GM23338 (cell line): ENCODE measurements at regions not wholly inside any gene's neighbourhood (a gene's known extent, or its start where the extent isn't known, plus 50 kb on each side); places are given as distances from the start of the nearest gene placed in this dataset.

Experiments
- ATAC-seq: fragments of 200-7000 bp; cut with Tn5 transposase; 3 replicates; pipeline ENCODE4 v1.9.1; 2020
- DNase-seq: peaks from one replicate; pipeline ENCODE4 v3.0.0-alpha.2; 2015; ENCODE audit warnings: low spot score
- H2AFZ ChIP-seq: fragments of 200-600 bp; sonication (generic); 2 replicates; pipeline ENCODE4 v1.8.0; 2016; ENCODE audit warnings: antibody characterized with exemption, mild to moderate bottlenecking, moderate library complexity
- H3F3A ChIP-seq: fragments of 200-600 bp; sonication (generic); replicated peaks from 2 replicates; pipeline ENCODE4 v1.8.0; 2017; ENCODE audit warnings: antibody characterized with exemption, mixed run types, low read depth
- H3K27ac ChIP-seq: fragments of 200-600 bp; sonication (generic); 2 replicates; pipeline ENCODE4 v1.6.1; 2016; ENCODE audit warnings: low read depth
- H3K27me3 ChIP-seq: fragments of 200-600 bp; sonication (generic); 2 replicates; pipeline ENCODE4 v1.8.0; 2016; ENCODE audit warnings: mild to moderate bottlenecking, mixed run types, moderate library complexity; ENCODE audit not compliant: insufficient read depth
- H3K36me3 ChIP-seq: fragments of 200-600 bp; sonication (generic); 2 replicates; pipeline ENCODE4 v1.8.0; 2016; ENCODE audit warnings: mild to moderate bottlenecking; ENCODE audit not compliant: insufficient read depth
- H3K4me1 ChIP-seq: fragments of 200-600 bp; sonication (generic); 2 replicates; pipeline ENCODE4 v1.8.0; 2016; ENCODE audit warnings: mild to moderate bottlenecking, moderate library complexity; ENCODE audit not compliant: insufficient read depth
- H3K4me2 ChIP-seq: fragments of 200-600 bp; sonication (generic); 2 replicates; pipeline ENCODE4 v1.7.1; 2017; ENCODE audit warnings: mixed run types
- H3K4me3 ChIP-seq: fragments of 200-600 bp; sonication (generic); 2 replicates; pipeline ENCODE4 v1.6.1; 2016; ENCODE audit warnings: mixed run types
- H3K79me2 ChIP-seq: fragments of 200-600 bp; sonication (generic); replicated peaks from 2 replicates; pipeline ENCODE4 v1.8.0; 2017; ENCODE audit warnings: mild to moderate bottlenecking; ENCODE audit not compliant: insufficient read depth
- H3K9me2 ChIP-seq: fragments of 200-600 bp; sonication (generic); 2 replicates; pipeline ENCODE4 v1.8.0; 2017; ENCODE audit not compliant: insufficient read depth
- H4K20me1 ChIP-seq: fragments of 200-600 bp; sonication (generic); replicated peaks from 2 replicates; pipeline ENCODE4 v1.8.0; 2017; ENCODE audit warnings: mild to moderate bottlenecking; ENCODE audit not compliant: insufficient read depth
- H3K27ac Mint-ChIP-seq: 2 replicates; pipeline ENCODE4 v1.8.0; 2020; ENCODE audit warnings: inconsistent platforms, mild to moderate bottlenecking, moderate library complexity, mixed read lengths
- H3K27me3 Mint-ChIP-seq: 3 replicates; pipeline ENCODE4 v1.8.0; 2022; ENCODE audit warnings: low read depth, mild to moderate bottlenecking, moderate library complexity, mixed read lengths, inconsistent platforms; ENCODE audit not compliant: insufficient read depth, poor library complexity
- H3K36me3 Mint-ChIP-seq: 3 replicates; pipeline ENCODE4 v1.8.0; 2021; ENCODE audit warnings: low read depth, mild to moderate bottlenecking, inconsistent platforms, moderate library complexity, mixed read lengths
- H3K4me1 Mint-ChIP-seq: 3 replicates; pipeline ENCODE4 v1.8.0; 2020; ENCODE audit warnings: mild to moderate bottlenecking, inconsistent platforms, mixed read lengths
- H3K4me3 Mint-ChIP-seq: 3 replicates; pipeline ENCODE4 v1.8.0; 2021; ENCODE audit warnings: moderate library complexity, mild to moderate bottlenecking, inconsistent platforms, mixed read lengths
- H3K9me3 Mint-ChIP-seq: 3 replicates; pipeline ENCODE4 v1.8.0; 2020; ENCODE audit warnings: moderate library complexity, mild to moderate bottlenecking, inconsistent platforms, mixed read lengths
- CREB1 ChIP-seq: fragments of 250-450 bp; sonication (Bioruptor Pico); IDR thresholded peaks from 2 replicates; pipeline ENCODE4 v1.5.0; 2020; ENCODE audit warnings: low read depth, mild to moderate bottlenecking, moderate library complexity
- CTCF ChIP-seq, 2 experiments: fragments of 200-600 bp in 1 of 2; sonication (generic) in 1 of 2; conservative IDR thresholded peaks; 2 replicates each; pipeline versions ENCODE4 v1.5.1 to v1.6.1; 2016 to 2017; ENCODE audit warnings: antibody characterized with exemption in 2 of 2, low read depth in 2 of 2, mild to moderate bottlenecking in 2 of 2, moderate library complexity in 1 of 2
- ETS1 ChIP-seq: IDR thresholded peaks from 2 replicates; pipeline ENCODE4 v1.6.1; 2016; ENCODE audit warnings: antibody characterized with exemption
- EZH2 ChIP-seq: fragments of 200-600 bp; sonication (generic); IDR thresholded peaks from one replicate; pipeline ENCODE4 v1.8.0; 2017; ENCODE audit warnings: antibody characterized with exemption, mild to moderate bottlenecking, low read depth; ENCODE audit not compliant: unreplicated experiment
- EZH2phosphoT487 ChIP-seq: fragments of 200-600 bp; sonication (generic); IDR thresholded peaks from one replicate; pipeline ENCODE4 v1.8.1; 2018; ENCODE audit warnings: antibody characterized with exemption; ENCODE audit not compliant: unreplicated experiment
- JUNB ChIP-seq: IDR thresholded peaks from one replicate; pipeline ENCODE4 v1.6.1; 2016; ENCODE audit warnings: antibody characterized with exemption; ENCODE audit not compliant: unreplicated experiment
- NANOG ChIP-seq: IDR thresholded peaks from 2 replicates; pipeline ENCODE4 v1.6.1; 2016; ENCODE audit warnings: antibody characterized with exemption, borderline replicate concordance
- POLR2AphosphoS5 ChIP-seq: IDR thresholded peaks from 2 replicates; pipeline ENCODE4 v1.6.1; 2016; ENCODE audit warnings: antibody characterized with exemption, low read depth
- REST ChIP-seq: IDR thresholded peaks from one replicate; pipeline ENCODE4 v1.6.1; 2018; ENCODE audit warnings: antibody characterized with exemption; ENCODE audit not compliant: unreplicated experiment
- STAT1 ChIP-seq: IDR thresholded peaks from one replicate; pipeline ENCODE4 v1.6.1; 2016; ENCODE audit warnings: antibody characterized with exemption; ENCODE audit not compliant: unreplicated experiment
- ZNF114 ChIP-seq: fragments of 250-450 bp; sonication (Bioruptor Pico); IDR thresholded peaks from 2 replicates; pipeline ENCODE4 v1.5.0; 2020; ENCODE audit warnings: mild to moderate bottlenecking, moderate library complexity
- ZNF331 ChIP-seq: fragments of 250-450 bp; sonication (Bioruptor Pico); IDR thresholded peaks from 2 replicates; pipeline ENCODE4 v1.5.0; 2020; ENCODE audit warnings: low read depth, mild to moderate bottlenecking, moderate library complexity
- ZNF462 ChIP-seq: fragments of 250-450 bp; sonication (Bioruptor Pico); IDR thresholded peaks from 2 replicates; pipeline ENCODE4 v1.5.0; 2020; ENCODE audit warnings: mild to moderate bottlenecking, moderate library complexity

- H3K27ac ChIP-seq = no peak overlapping the region
- H3K27me3 ChIP-seq = no peaks in the 10 kb centered on the region
- no peaks in the 10 kb centered on the region for H3K4me1 ChIP-seq
- H2AFZ ChIP-seq = no peak overlapping the region
- no peak overlapping the region for H3K4me3 ChIP-seq
- H3K9me2 ChIP-seq = no peaks in the 10 kb centered on the region
- Mint-ChIP-seq H3K36me3 (no peaks in the 10 kb centered on the region), H3K4me1 (no peaks in the 10 kb centered on the region), H3K9me3 (no peaks in the 10 kb centered on the region), H3K27me3 (no peaks in the 10 kb centered on the region), H3K4me3 (no peak overlapping the region), H3K27ac (no peak overlapping the region)
- H3F3A ChIP-seq = no peaks in the 10 kb centered on the region
- no peak for ATAC-seq
- no peak for TF ChIP-seq CREB1
- TF ChIP-seq STAT1 = no peak
- no peak for TF ChIP-seq ZNF114 (CRISPR knock-in tag)
- TF ChIP-seq ETS1 = no peak
- no peak for TF ChIP-seq EZH2phosphoT487
- TF ChIP-seq EZH2 = no peak
- TF ChIP-seq POLR2AphosphoS5 = no peak
- TF ChIP-seq ZNF331 (CRISPR knock-in tag) = no peak
- no peak for TF ChIP-seq JUNB
- TF ChIP-seq NANOG = no peak
- no peak for TF ChIP-seq ZNF462 (CRISPR knock-in tag)
- TF ChIP-seq CTCF (conservative IDR thresholded peaks at IDR 0.05; ENCODE audit: low read depth in 2 of 2) = no peak
- no peak for TF ChIP-seq REST
- DNase-seq = no peak
- no peaks in the 10 kb centered on the region for H4K20me1 ChIP-seq
- no peak overlapping the region for H3K4me2 ChIP-seq
- no peaks in the 10 kb centered on the region for H3K79me2 ChIP-seq
- no peaks in the 10 kb centered on the region for H3K36me3 ChIP-seq
These were observed 1717.2 kb downstream of the OTOL1 start for GRCh38 chr3:163213838-163214237.
